SK-N-SH (cell line): ENCODE measurements at regions not wholly inside any gene's neighbourhood (a gene's known extent, or its start where the extent isn't known, plus 50 kb on each side); places are given as distances from the start of the nearest gene placed in this dataset.

Source experiments
- CTCF ChIA-PET: fragments of 300-600, 350-600 bp; formaldehyde crosslinking; extraction: SDS; loops from one replicate; lab custom pipeline; 2021; lab: Yijun Ruan, JAX
- POLR2A ChIA-PET: fragments of 350-600 bp; sonication (Branson Sonifier 250); formaldehyde crosslinking; extraction: SDS; loops from one replicate; lab custom pipeline; 2020; ENCODE audit warnings: antibody characterized with exemption, inconsistent platforms; lab: Yijun Ruan, JAX
- DNase-seq: peaks from one replicate; pipeline ENCODE4 v3.0.0; 2012
- H2AFZ ChIP-seq: fragments of 200-600 bp; sonication (generic); 2 replicates; pipeline ENCODE4 v1.8.1; 2016; ENCODE audit warnings: antibody characterized with exemption, mild to moderate bottlenecking, low read depth
- H3F3A ChIP-seq: fragments of 200-600 bp; sonication (generic); replicated peaks from 2 replicates; pipeline ENCODE3; 2016; ENCODE audit warnings: antibody characterized with exemption, mild to moderate bottlenecking; ENCODE audit not compliant: insufficient read depth
- H3K27ac ChIP-seq, 2 experiments: fragments of 200-500 bp in 1 of 2; fragments of 200-600 bp in 1 of 2; sonication (Bioruptor generic) in 1 of 2; sonication (generic), shearing (Covaris generic) in 1 of 2; 2 replicates each; pipeline versions ENCODE4 v1.5.1 to v1.6.1; 2014 to 2016; ENCODE audit warnings: low read depth in 2 of 2, inconsistent platforms in 1 of 2, low read length in 1 of 2, mild to moderate bottlenecking in 1 of 2, mixed read lengths in 1 of 2
- H3K27me3 ChIP-seq: fragments of 200-600 bp; sonication (generic), shearing (Covaris generic); 2 replicates; pipeline ENCODE4 v1.6.1; 2016; ENCODE audit warnings: mixed run types; ENCODE audit not compliant: insufficient read depth
- H3K36me3 ChIP-seq, 2 experiments: fragments of 200-500 bp in 1 of 2; fragments of 200-600 bp in 1 of 2; sonication (Bioruptor generic) in 1 of 2; sonication (generic) in 1 of 2; replicated peaks in 1 of 2; 2 replicates each; pipeline versions ENCODE3 to v1.5.1; 2014 to 2016; ENCODE audit warnings: low read length in 1 of 2, mild to moderate bottlenecking in 1 of 2; ENCODE audit not compliant: insufficient read depth in 2 of 2, control insufficient read depth in 1 of 2
- H3K4me1 ChIP-seq, 2 experiments: fragments of 200-500 bp in 1 of 2; fragments of 200-600 bp in 1 of 2; sonication (Bioruptor generic) in 1 of 2; sonication (generic), shearing (Covaris generic) in 1 of 2; 2 replicates each; pipeline versions ENCODE4 v1.5.1 to v1.6.1; 2014 to 2016; ENCODE audit warnings: low read depth in 1 of 2, low read length in 1 of 2, mixed run types in 1 of 2; ENCODE audit not compliant: insufficient read depth in 2 of 2, control insufficient read depth in 1 of 2
- H3K4me2 ChIP-seq: fragments of 200-600 bp; sonication (generic), shearing (Covaris generic); 2 replicates; pipeline ENCODE4 v1.6.1; 2017; ENCODE audit warnings: mixed run types
- H3K4me3 ChIP-seq, 2 experiments: fragments of 200-500 bp in 1 of 2; fragments of 200-600 bp in 1 of 2; sonication (Bioruptor generic) in 1 of 2; sonication (generic), shearing (Covaris generic) in 1 of 2; 2 replicates each; pipeline versions ENCODE4 v1.5.1 to v1.8.1; 2014 to 2016; ENCODE audit warnings: low read depth in 2 of 2, inconsistent platforms in 1 of 2, low read length in 1 of 2, mild to moderate bottlenecking in 1 of 2, mixed read lengths in 1 of 2, moderate library complexity in 1 of 2
- H3K79me2 ChIP-seq: fragments of 200-600 bp; sonication (generic); 2 replicates; pipeline ENCODE4 v1.8.1; 2017; ENCODE audit warnings: mild to moderate bottlenecking; ENCODE audit not compliant: insufficient read depth
- H3K9ac ChIP-seq: fragments of 200-600 bp; sonication (generic); 2 replicates; pipeline ENCODE4 v1.6.1; 2017; ENCODE audit warnings: mixed run types
- H3K9me2 ChIP-seq: fragments of 200-600 bp; sonication (generic); 2 replicates; pipeline ENCODE4 v1.6.1; 2017; ENCODE audit warnings: mixed run types
- H3K9me3 ChIP-seq: fragments of 200-600 bp; sonication (generic); 2 replicates; pipeline ENCODE4 v1.6.1; 2017; ENCODE audit warnings: mixed run types, mild to moderate bottlenecking, moderate library complexity
- H4K20me1 ChIP-seq: fragments of 200-600 bp; sonication (generic); 2 replicates; pipeline ENCODE4 v1.6.1; 2017; ENCODE audit warnings: mild to moderate bottlenecking, mixed run types; ENCODE audit not compliant: insufficient read depth
- CHD2 ChIP-seq: fragments of 150-350 bp; IDR thresholded peaks from 2 replicates; pipeline ENCODE4 v1.6.1; 2018; ENCODE audit warnings: low read length; ENCODE audit not compliant: partially characterized antibody
- ELF1 ChIP-seq: IDR thresholded peaks from 2 replicates; pipeline ENCODE4 v1.4.0; 2012
- EP300 ChIP-seq, 2 experiments: IDR thresholded peaks; 2 replicates each; pipeline versions ENCODE4 v1.4.0 to v1.6.1; 2012; ENCODE audit warnings: borderline replicate concordance in 1 of 2, low read depth in 1 of 2, low read length in 1 of 2
- EZH2phosphoT487 ChIP-seq: fragments of 200-600 bp; sonication (generic); IDR thresholded peaks from 2 replicates; pipeline ENCODE4 v1.6.1; 2017; ENCODE audit warnings: low read depth, mixed run types, mild to moderate bottlenecking, antibody characterized with exemption, moderate library complexity, borderline replicate concordance
- FOXJ3 ChIP-seq: sonication (generic); formaldehyde crosslinking; IDR thresholded peaks from 2 replicates; pipeline ENCODE4 v1.5.1; 2020; ENCODE audit warnings: mild to moderate bottlenecking, missing genetic modification reagents
- FOXM1 ChIP-seq: IDR thresholded peaks from 2 replicates; pipeline ENCODE4 v1.4.0; 2012; ENCODE audit warnings: low read depth, mild to moderate bottlenecking
- MEF2A ChIP-seq: IDR thresholded peaks from 2 replicates; pipeline ENCODE4 v1.4.0; 2012; ENCODE audit warnings: low read depth, borderline replicate concordance
- MXI1 ChIP-seq: IDR thresholded peaks from 2 replicates; pipeline ENCODE4 v1.6.1; 2012; ENCODE audit warnings: mild to moderate bottlenecking, low read depth, low read length, improper control_type of control experiment
- NFIC ChIP-seq: IDR thresholded peaks from 2 replicates; pipeline ENCODE4 v1.4.0; 2012; ENCODE audit warnings: borderline replicate concordance
- RAD21 ChIP-seq: IDR thresholded peaks from 2 replicates; pipeline ENCODE4 v1.6.1; 2012; ENCODE audit warnings: mild to moderate bottlenecking, low read length
- RCOR1 ChIP-seq: fragments of 150-350 bp; IDR thresholded peaks from 2 replicates; pipeline ENCODE4 v1.6.1; 2017; ENCODE audit warnings: antibody characterized with exemption, low read length
- RFX5 ChIP-seq: IDR thresholded peaks from 2 replicates; pipeline ENCODE4 v1.6.1; 2012; ENCODE audit warnings: mild to moderate bottlenecking, improper control_type of control experiment, low read length
- RXRA ChIP-seq: IDR thresholded peaks from 2 replicates; pipeline ENCODE4 v1.4.0; 2012; ENCODE audit warnings: low read depth, mild to moderate bottlenecking, borderline replicate concordance
- SMC3 ChIP-seq: IDR thresholded peaks from 2 replicates; pipeline ENCODE4 v1.6.1; 2012; ENCODE audit warnings: low read depth, low read length, improper control_type of control experiment
- TAF1 ChIP-seq: IDR thresholded peaks from 2 replicates; pipeline ENCODE4 v1.6.1; 2012; ENCODE audit warnings: low read depth, mild to moderate bottlenecking, low read length, moderate library complexity, borderline replicate concordance
- TEAD4 ChIP-seq: IDR thresholded peaks from 2 replicates; pipeline ENCODE4 v1.4.0; 2012; ENCODE audit warnings: mild to moderate bottlenecking, borderline replicate concordance; ENCODE audit not compliant: insufficient read depth
- YY1 ChIP-seq: IDR thresholded peaks from 2 replicates; pipeline ENCODE4 v1.4.0; 2012; ENCODE audit warnings: low read depth, mild to moderate bottlenecking
- WGBS: methylation state at CpG from one replicate; pipeline ENCODE4 v1.1.6; 2017; ENCODE audit warnings: low lambda C conversion rate; 5-methylcytosine and 5-hydroxymethylcytosine counted together
- TF ChIP-seq, protein P1 (sequence below): IDR thresholded peaks from 2 replicates; pipeline ENCODE4; 2012
- TF ChIP-seq, protein P2 (sequence below): IDR thresholded peaks from 2 replicates; pipeline ENCODE4 v1.4.0; 2012; ENCODE audit warnings: low read depth, borderline replicate concordance
- TF ChIP-seq, protein P3 (sequence below): fragments of 150-350 bp; IDR thresholded peaks from 2 replicates; pipeline ENCODE4 v1.6.1; 2017; ENCODE audit warnings: antibody characterized with exemption, low read length, low read depth, borderline replicate concordance
- TF ChIP-seq, protein P4 (sequence below): fragments of 200-600 bp; sonication (generic); IDR thresholded peaks from 2 replicates; pipeline ENCODE4 v1.6.1; 2017; ENCODE audit warnings: antibody characterized with exemption, mild to moderate bottlenecking, moderate library complexity
- TF ChIP-seq, protein P5 (sequence below): IDR thresholded peaks from 2 replicates; pipeline ENCODE4 v1.4.0; 2012; ENCODE audit warnings: low read depth

DNA sequence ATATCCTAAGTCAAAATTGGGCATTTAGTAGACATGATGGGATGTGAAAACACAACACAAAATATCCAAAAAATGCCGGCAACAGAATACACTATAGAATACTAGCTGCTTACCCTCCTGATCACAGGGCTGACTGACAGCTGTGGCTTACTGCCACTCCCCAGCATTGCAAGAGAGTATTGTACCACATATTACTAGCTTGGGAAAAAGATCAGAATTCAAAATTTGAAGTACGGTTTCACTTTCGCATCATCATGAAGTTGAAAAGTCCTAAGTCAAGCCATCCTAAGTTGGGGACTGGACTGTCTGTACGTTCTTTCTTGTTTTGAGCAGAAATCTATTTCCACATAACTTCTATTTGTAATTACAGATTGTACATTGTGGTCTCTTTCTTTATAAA, 851.4 kb downstream of the MAT2B start:
- CTCF ChIA-PET = no interaction called here

DNA sequence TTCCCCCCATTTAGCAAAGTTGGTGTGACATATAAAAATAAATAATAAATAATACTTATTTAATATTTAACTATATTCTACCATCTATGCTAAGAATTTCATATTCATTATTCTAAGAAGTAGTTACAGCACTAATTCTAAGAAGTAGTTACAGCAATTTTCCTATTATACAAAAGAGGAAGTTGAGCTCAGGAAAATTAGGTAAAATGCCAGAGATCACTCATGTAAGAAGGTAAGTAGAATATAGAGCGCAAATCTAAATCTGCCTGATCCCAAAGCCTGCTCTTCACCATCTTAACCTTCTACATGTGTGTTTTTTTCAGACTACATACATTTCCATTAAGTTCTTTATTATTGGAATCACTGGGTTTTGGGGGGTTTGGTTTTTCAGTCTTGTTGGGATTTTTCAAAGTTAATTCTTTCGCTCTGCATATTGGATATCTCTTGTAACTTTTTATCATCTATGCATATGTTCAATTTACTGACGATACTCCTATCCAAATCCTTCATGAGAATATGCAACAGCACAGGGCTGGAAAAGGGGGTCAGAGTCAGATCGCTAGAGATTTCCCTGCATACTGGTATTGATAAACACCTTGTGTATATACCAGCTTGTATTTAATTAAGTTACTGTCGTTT, 852.1 kb downstream of the MAT2B start:
- H3K9ac ChIP-seq = no peak overlapping the region
- no peak overlapping the region for H3K27ac ChIP-seq
- H3K4me3 ChIP-seq = no peak overlapping the region
- ChIA-PET POLR2A (no interaction called here), CTCF (no interaction called here)
- H4K20me1 ChIP-seq = no peaks in the 10 kb centered on the region
- H3K27me3 ChIP-seq = no peaks in the 10 kb centered on the region
- H3K36me3 ChIP-seq = no peaks in the 10 kb centered on the region
- H3K4me1 ChIP-seq = peaks cover 6 to 17% of the 10 kb centered on the region in 2 experiments; a peak in 2 of 4 replicates
- 80% methylated on average over 5 of the region's 5 CpGs for WGBS
- H3K79me2 ChIP-seq = no peaks in the 10 kb centered on the region
- no peak overlapping the region for H3K4me2 ChIP-seq
- no peak for DNase-seq
- TF ChIP-seq, protein P1, sequence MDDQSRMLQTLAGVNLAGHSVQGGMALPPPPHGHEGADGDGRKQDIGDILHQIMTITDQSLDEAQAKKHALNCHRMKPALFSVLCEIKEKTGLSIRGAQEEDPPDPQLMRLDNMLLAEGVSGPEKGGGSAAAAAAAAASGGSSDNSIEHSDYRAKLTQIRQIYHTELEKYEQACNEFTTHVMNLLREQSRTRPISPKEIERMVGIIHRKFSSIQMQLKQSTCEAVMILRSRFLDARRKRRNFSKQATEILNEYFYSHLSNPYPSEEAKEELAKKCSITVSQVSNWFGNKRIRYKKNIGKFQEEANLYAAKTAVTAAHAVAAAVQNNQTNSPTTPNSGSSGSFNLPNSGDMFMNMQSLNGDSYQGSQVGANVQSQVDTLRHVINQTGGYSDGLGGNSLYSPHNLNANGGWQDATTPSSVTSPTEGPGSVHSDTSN = no peak
- no peak for TF ChIP-seq TAF1
- no peak for TF ChIP-seq NFIC
- TF ChIP-seq, protein P2, sequence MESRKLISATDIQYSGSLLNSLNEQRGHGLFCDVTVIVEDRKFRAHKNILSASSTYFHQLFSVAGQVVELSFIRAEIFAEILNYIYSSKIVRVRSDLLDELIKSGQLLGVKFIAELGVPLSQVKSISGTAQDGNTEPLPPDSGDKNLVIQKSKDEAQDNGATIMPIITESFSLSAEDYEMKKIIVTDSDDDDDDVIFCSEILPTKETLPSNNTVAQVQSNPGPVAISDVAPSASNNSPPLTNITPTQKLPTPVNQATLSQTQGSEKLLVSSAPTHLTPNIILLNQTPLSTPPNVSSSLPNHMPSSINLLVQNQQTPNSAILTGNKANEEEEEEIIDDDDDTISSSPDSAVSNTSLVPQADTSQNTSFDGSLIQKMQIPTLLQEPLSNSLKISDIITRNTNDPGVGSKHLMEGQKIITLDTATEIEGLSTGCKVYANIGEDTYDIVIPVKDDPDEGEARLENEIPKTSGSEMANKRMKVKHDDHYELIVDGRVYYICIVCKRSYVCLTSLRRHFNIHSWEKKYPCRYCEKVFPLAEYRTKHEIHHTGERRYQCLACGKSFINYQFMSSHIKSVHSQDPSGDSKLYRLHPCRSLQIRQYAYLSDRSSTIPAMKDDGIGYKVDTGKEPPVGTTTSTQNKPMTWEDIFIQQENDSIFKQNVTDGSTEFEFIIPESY = no peak
- no peak for TF ChIP-seq FOXJ3 (CRISPR knock-in tag)
- no peak for TF ChIP-seq TEAD4
- TF ChIP-seq SMC3 = no peak
- TF ChIP-seq MXI1 = no peak
- TF ChIP-seq RAD21 = no peak
- TF ChIP-seq FOXM1 = no peak
- TF ChIP-seq, protein P3, sequence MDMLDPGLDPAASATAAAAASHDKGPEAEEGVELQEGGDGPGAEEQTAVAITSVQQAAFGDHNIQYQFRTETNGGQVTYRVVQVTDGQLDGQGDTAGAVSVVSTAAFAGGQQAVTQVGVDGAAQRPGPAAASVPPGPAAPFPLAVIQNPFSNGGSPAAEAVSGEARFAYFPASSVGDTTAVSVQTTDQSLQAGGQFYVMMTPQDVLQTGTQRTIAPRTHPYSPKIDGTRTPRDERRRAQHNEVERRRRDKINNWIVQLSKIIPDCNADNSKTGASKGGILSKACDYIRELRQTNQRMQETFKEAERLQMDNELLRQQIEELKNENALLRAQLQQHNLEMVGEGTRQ = no peak
- TF ChIP-seq, protein P4, sequence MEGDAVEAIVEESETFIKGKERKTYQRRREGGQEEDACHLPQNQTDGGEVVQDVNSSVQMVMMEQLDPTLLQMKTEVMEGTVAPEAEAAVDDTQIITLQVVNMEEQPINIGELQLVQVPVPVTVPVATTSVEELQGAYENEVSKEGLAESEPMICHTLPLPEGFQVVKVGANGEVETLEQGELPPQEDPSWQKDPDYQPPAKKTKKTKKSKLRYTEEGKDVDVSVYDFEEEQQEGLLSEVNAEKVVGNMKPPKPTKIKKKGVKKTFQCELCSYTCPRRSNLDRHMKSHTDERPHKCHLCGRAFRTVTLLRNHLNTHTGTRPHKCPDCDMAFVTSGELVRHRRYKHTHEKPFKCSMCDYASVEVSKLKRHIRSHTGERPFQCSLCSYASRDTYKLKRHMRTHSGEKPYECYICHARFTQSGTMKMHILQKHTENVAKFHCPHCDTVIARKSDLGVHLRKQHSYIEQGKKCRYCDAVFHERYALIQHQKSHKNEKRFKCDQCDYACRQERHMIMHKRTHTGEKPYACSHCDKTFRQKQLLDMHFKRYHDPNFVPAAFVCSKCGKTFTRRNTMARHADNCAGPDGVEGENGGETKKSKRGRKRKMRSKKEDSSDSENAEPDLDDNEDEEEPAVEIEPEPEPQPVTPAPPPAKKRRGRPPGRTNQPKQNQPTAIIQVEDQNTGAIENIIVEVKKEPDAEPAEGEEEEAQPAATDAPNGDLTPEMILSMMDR = no peak
- TF ChIP-seq ELF1 = no peak
- no peak for TF ChIP-seq YY1
- TF ChIP-seq EP300 (IDR thresholded peaks at IDR 0.05; ENCODE audit: borderline replicate concordance in 1 of 2, low read depth in 1 of 2, low read length in 1 of 2) = no peak
- no peak for TF ChIP-seq EZH2phosphoT487
- TF ChIP-seq RFX5 = no peak
- TF ChIP-seq, protein P5, sequence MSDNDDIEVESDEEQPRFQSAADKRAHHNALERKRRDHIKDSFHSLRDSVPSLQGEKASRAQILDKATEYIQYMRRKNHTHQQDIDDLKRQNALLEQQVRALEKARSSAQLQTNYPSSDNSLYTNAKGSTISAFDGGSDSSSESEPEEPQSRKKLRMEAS = no peak
- no peak for TF ChIP-seq MEF2A
- no peak overlapping the region for H2AFZ ChIP-seq
- no peaks in the 10 kb centered on the region for H3K9me3 ChIP-seq
- H3F3A ChIP-seq = peaks cover 3% of the 10 kb centered on the region
- H3K9me2 ChIP-seq = no peaks in the 10 kb centered on the region

More for the DNA sequence above, 851.4 kb downstream of the MAT2B start:
- POLR2A ChIA-PET = no interaction called here
- Histone ChIP-seq H3K79me2 (no peaks in the 10 kb centered on the region), H3K4me2 (no peak overlapping the region), H3K27me3 (no peaks in the 10 kb centered on the region), H3K9me3 (no peaks in the 10 kb centered on the region), H2AFZ (no peak overlapping the region), H3K27ac (no peak overlapping the region), H3K9ac (no peak overlapping the region), H4K20me1 (no peaks in the 10 kb centered on the region), H3K4me1 (peaks cover 9 to 17% of the 10 kb centered on the region in 2 experiments; a peak in 2 of 4 replicates), H3K4me3 (no peak overlapping the region), H3K9me2 (no peaks in the 10 kb centered on the region), H3F3A (peaks cover 3% of the 10 kb centered on the region), H3K36me3 (no peaks in the 10 kb centered on the region)
- no peak for TF ChIP-seq ELF1
- TF ChIP-seq YY1 = no peak
- TF ChIP-seq, protein P5 = no peak
- TF ChIP-seq CHD2 = no peak
- no peak for TF ChIP-seq RXRA
- no peak for TF ChIP-seq EZH2phosphoT487
- TF ChIP-seq RCOR1 = no peak
- WGBS = 90% methylated on average over 4 of the region's 4 CpGs
- no peak for DNase-seq
